HEK293 (cell line): ENCODE measurements at regions not wholly inside any gene's neighbourhood (a gene's known extent, or its start where the extent isn't known, plus 50 kb on each side); places are given as distances from the start of the nearest gene placed in this dataset.

Experiments
- CTCF ChIA-PET: fragments of 350-600 bp; formaldehyde crosslinking; extraction: SDS; loops from one replicate; lab custom pipeline; 2021; ENCODE audit warnings: antibody characterized with exemption; lab: Yijun Ruan, JAX
- POLR2A ChIA-PET: fragments of 300-600 bp; formaldehyde crosslinking; extraction: SDS; loops from one replicate; lab custom pipeline; 2020; ENCODE audit warnings: antibody characterized with exemption, inconsistent platforms; lab: Yijun Ruan, JAX
- H3K27ac ChIP-seq: fragments of 200-500 bp; sonication (Bioruptor generic); 2 replicates; pipeline ENCODE4 v1.5.1; 2014; ENCODE audit warnings: low read depth, low read length, control low read depth, inconsistent platforms; ENCODE audit errors: extremely low read depth
- H3K36me3 ChIP-seq, 2 experiments: fragments of 200-500 bp in 1 of 2; sonication (Bioruptor generic) in 1 of 2; 1 replicate in 1 of 2; 2 replicates in 1 of 2; pipeline ENCODE4 v1.5.1; 2014 to 2017; ENCODE audit warnings: inconsistent platforms in 2 of 2, low read length in 2 of 2; ENCODE audit not compliant: control insufficient read depth in 2 of 2, insufficient read depth in 1 of 2
- H3K4me1 ChIP-seq: fragments of 200-500 bp; sonication (Bioruptor generic); 2 replicates; pipeline ENCODE4 v1.5.1; 2014; ENCODE audit warnings: mild to moderate bottlenecking, low read length, inconsistent platforms; ENCODE audit not compliant: control insufficient read depth, insufficient read depth
- H3K4me3 ChIP-seq: 2 replicates; pipeline ENCODE4 v1.5.1; 2011; ENCODE audit warnings: low read depth, mild to moderate bottlenecking, control low read depth, low read length, moderate library complexity
- H3K9me3 ChIP-seq: fragments of 200-500 bp; sonication (Bioruptor generic); 2 replicates; pipeline ENCODE4 v1.5.1; 2014; ENCODE audit warnings: low read depth, low read length, inconsistent platforms; ENCODE audit not compliant: control insufficient read depth, insufficient read depth
- HOXC10 ChIP-seq: sonication (generic); formaldehyde crosslinking; IDR thresholded peaks from 2 replicates; pipeline ENCODE4 v1.8.1; 2023; ENCODE audit warnings: mild to moderate bottlenecking, missing genetic modification reagents
- HOXD13 ChIP-seq: sonication (generic); formaldehyde crosslinking; IDR thresholded peaks from 2 replicates; pipeline ENCODE4 v1.8.0; 2022; ENCODE audit warnings: missing genetic modification reagents, borderline replicate concordance
- MZF1 ChIP-seq: fragments of 450-650 bp; formaldehyde crosslinking; IDR thresholded peaks from 2 replicates; pipeline ENCODE4 v1.5.1; 2017; ENCODE audit warnings: missing biosample characterization, missing genetic modification characterization, borderline replicate concordance
- PRDM1 ChIP-seq: fragments of 450-650 bp; formaldehyde crosslinking; IDR thresholded peaks from 2 replicates; pipeline ENCODE4; 2016; ENCODE audit warnings: missing biosample characterization, missing genetic modification characterization
- SCRT2 ChIP-seq: fragments of 450-650 bp; formaldehyde crosslinking; IDR thresholded peaks from 2 replicates; pipeline ENCODE4 v1.5.1; 2016; ENCODE audit warnings: missing biosample characterization, missing genetic modification characterization
- ZBTB8A ChIP-seq: fragments of 450-650 bp; formaldehyde crosslinking; IDR thresholded peaks from 2 replicates; pipeline ENCODE4 v1.5.1; 2016; ENCODE audit warnings: missing biosample characterization, missing genetic modification characterization
- ZNF121 ChIP-seq: fragments of 450-650 bp; formaldehyde crosslinking; IDR thresholded peaks from 2 replicates; pipeline ENCODE4 v1.5.1; 2016; ENCODE audit warnings: missing biosample characterization, missing genetic modification characterization
- ZNF140 ChIP-seq: fragments of 450-650 bp; formaldehyde crosslinking; IDR thresholded peaks from 2 replicates; pipeline ENCODE4 v1.5.1; 2016; ENCODE audit warnings: missing biosample characterization, missing genetic modification characterization
- ZNF211 ChIP-seq: fragments of 450-650 bp; formaldehyde crosslinking; IDR thresholded peaks from 2 replicates; pipeline ENCODE4 v1.5.1; 2016; ENCODE audit warnings: low read depth, missing biosample characterization, missing genetic modification characterization
- ZNF266 ChIP-seq: fragments of 450-650 bp; formaldehyde crosslinking; IDR thresholded peaks from 2 replicates; pipeline ENCODE4 v1.5.1; 2016; ENCODE audit warnings: missing biosample characterization, missing genetic modification characterization, low read depth
- ZNF292 ChIP-seq: fragments of 450-650 bp; formaldehyde crosslinking; IDR thresholded peaks from 2 replicates; pipeline ENCODE4 v1.5.1; 2016; ENCODE audit warnings: low read depth, missing biosample characterization, missing genetic modification characterization, borderline replicate concordance
- ZNF391 ChIP-seq: fragments of 450-650 bp; formaldehyde crosslinking; IDR thresholded peaks from 2 replicates; pipeline ENCODE4 v1.5.1; 2016; ENCODE audit warnings: low read depth, missing biosample characterization, missing genetic modification characterization, borderline replicate concordance
- ZNF394 ChIP-seq: fragments of 450-650 bp; formaldehyde crosslinking; IDR thresholded peaks from 2 replicates; pipeline ENCODE4 v1.5.1; 2016; ENCODE audit warnings: missing biosample characterization, missing genetic modification characterization, mild to moderate bottlenecking, moderate library complexity, borderline replicate concordance
- ZNF48 ChIP-seq: fragments of 450-650 bp; formaldehyde crosslinking; IDR thresholded peaks from 2 replicates; pipeline ENCODE4 v1.5.1; 2016; ENCODE audit warnings: missing biosample characterization, missing genetic modification characterization
- ZNF549 ChIP-seq: fragments of 450-650 bp; IDR thresholded peaks from 2 replicates; pipeline ENCODE4 v1.5.1; 2018; ENCODE audit warnings: missing biosample characterization, missing genetic modification characterization, mild to moderate bottlenecking, inconsistent platforms, moderate library complexity
- ZNF585B ChIP-seq: fragments of 450-650 bp; formaldehyde crosslinking; IDR thresholded peaks from 2 replicates; pipeline ENCODE4 v1.5.1; 2016; ENCODE audit warnings: missing biosample characterization, missing genetic modification characterization
- ZNF626 ChIP-seq: fragments of 450-650 bp; sonication (Bioruptor Pico); formaldehyde crosslinking; IDR thresholded peaks from 2 replicates; pipeline ENCODE4 v1.5.1; 2018; ENCODE audit warnings: missing biosample characterization, missing genetic modification characterization, inconsistent platforms
- ZNF768 ChIP-seq: fragments of 450-650 bp; formaldehyde crosslinking; IDR thresholded peaks from 2 replicates; pipeline ENCODE4 v1.5.1; 2018; ENCODE audit warnings: missing biosample characterization, mild to moderate bottlenecking, missing genetic modification characterization
- ZNF792 ChIP-seq: fragments of 450-650 bp; formaldehyde crosslinking; IDR thresholded peaks from 2 replicates; pipeline ENCODE4 v1.5.1; 2016; ENCODE audit warnings: missing biosample characterization, missing genetic modification characterization
- ZSCAN16 ChIP-seq: fragments of 450-650 bp; formaldehyde crosslinking; IDR thresholded peaks from 2 replicates; pipeline ENCODE4 v1.5.1; 2016; ENCODE audit warnings: missing biosample characterization, missing genetic modification characterization
- ZXDB ChIP-seq: fragments of 450-650 bp; formaldehyde crosslinking; IDR thresholded peaks from 2 replicates; pipeline ENCODE4 v1.5.1; 2016; ENCODE audit warnings: missing biosample characterization, missing genetic modification characterization
- TF ChIP-seq, protein P1 (sequence below): fragments of 450-650 bp; formaldehyde crosslinking; IDR thresholded peaks from 2 replicates; pipeline ENCODE4 v1.5.1; 2016; ENCODE audit warnings: missing biosample characterization, missing genetic modification characterization
- TF ChIP-seq, protein P2 (sequence below): fragments of 450-650 bp; formaldehyde crosslinking; IDR thresholded peaks from 2 replicates; pipeline ENCODE4 v1.5.1; 2016; ENCODE audit warnings: missing biosample characterization, missing genetic modification characterization
- TF ChIP-seq, protein P3 (sequence below): fragments of 450-650 bp; formaldehyde crosslinking; IDR thresholded peaks from 2 replicates; pipeline ENCODE4 v1.5.1; 2017; ENCODE audit warnings: missing biosample characterization, missing genetic modification characterization
- TF ChIP-seq, protein P4 (sequence below): fragments of 450-650 bp; formaldehyde crosslinking; IDR thresholded peaks from 2 replicates; pipeline ENCODE4 v1.5.1; 2016; ENCODE audit warnings: missing biosample characterization, missing genetic modification characterization

DNA sequence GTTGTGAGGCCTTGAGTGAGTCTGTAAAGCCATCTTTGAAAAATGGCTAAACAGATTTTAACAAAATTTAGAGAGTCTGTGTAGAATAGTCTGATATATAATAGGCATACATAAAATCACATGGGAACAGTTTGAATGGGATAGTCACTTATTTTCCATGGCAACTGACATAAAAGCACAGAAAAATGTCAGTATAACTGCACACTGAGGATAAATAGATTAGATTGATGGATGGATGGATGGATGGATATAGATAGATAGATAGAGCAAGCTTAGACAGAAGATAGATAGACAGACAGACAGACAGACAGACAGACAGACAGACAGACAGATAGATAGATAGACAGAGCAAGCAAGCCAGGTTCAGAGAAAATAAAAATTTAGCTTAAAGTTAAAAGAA, 660.2 kb upstream of the API5 start:
- ChIA-PET CTCF (no interaction called here), POLR2A (no interaction called here)
- Histone ChIP-seq H3K9me3 (no peaks in the 10 kb centered on the region), H3K4me1 (no peaks in the 10 kb centered on the region), H3K4me3 (no peak overlapping the region), H3K27ac (no peak overlapping the region), H3K36me3 (no peaks in the 10 kb centered on the region)
- TF ChIP-seq MZF1 (tag by site-specific recombination) (no peak), ZNF585B (tag by site-specific recombination) (no peak), ZNF48 (tag by site-specific recombination) (no peak), ZXDB (tag by site-specific recombination) (no peak), ZNF266 (tag by site-specific recombination) (no peak), ZSCAN16 (tag by site-specific recombination) (no peak), ZNF391 (tag by site-specific recombination) (no peak), ZNF292 (tag by site-specific recombination) (no peak), HOXC10 (no peak), HOXD13 (CRISPR knock-in tag) (no peak), ZNF121 (tag by site-specific recombination) (no peak), ZNF792 (no peak), ZNF549 (tag by site-specific recombination) (no peak), ZNF768 (tag by site-specific recombination) (no peak), ZNF211 (tag by site-specific recombination) (no peak), PRDM1 (tag by site-specific recombination) (no peak)
- TF ChIP-seq, protein P1, sequence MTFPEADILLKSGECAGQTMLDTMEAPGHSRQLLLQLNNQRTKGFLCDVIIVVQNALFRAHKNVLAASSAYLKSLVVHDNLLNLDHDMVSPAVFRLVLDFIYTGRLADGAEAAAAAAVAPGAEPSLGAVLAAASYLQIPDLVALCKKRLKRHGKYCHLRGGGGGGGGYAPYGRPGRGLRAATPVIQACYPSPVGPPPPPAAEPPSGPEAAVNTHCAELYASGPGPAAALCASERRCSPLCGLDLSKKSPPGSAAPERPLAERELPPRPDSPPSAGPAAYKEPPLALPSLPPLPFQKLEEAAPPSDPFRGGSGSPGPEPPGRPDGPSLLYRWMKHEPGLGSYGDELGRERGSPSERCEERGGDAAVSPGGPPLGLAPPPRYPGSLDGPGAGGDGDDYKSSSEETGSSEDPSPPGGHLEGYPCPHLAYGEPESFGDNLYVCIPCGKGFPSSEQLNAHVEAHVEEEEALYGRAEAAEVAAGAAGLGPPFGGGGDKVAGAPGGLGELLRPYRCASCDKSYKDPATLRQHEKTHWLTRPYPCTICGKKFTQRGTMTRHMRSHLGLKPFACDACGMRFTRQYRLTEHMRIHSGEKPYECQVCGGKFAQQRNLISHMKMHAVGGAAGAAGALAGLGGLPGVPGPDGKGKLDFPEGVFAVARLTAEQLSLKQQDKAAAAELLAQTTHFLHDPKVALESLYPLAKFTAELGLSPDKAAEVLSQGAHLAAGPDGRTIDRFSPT (tag by site-specific recombination) = no peak
- TF ChIP-seq, protein P2, sequence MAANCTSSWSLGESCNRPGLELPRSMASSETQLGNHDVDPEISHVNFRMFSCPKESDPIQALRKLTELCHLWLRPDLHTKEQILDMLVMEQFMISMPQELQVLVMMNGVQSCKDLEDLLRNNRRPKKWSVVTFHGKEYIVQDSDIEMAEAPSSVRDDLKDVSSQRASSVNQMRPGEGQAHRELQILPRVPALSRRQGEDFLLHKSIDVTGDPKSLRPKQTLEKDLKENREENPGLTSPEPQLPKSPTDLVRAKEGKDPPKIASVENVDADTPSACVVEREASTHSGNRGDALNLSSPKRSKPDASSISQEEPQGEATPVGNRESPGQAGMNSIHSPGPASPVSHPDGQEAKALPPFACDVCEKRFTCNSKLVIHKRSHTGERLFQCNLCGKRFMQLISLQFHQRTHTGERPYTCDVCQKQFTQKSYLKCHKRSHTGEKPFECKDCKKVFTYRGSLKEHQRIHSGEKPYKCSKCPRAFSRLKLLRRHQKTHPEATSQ (tag by site-specific recombination) = no peak
- TF ChIP-seq, protein P3, sequence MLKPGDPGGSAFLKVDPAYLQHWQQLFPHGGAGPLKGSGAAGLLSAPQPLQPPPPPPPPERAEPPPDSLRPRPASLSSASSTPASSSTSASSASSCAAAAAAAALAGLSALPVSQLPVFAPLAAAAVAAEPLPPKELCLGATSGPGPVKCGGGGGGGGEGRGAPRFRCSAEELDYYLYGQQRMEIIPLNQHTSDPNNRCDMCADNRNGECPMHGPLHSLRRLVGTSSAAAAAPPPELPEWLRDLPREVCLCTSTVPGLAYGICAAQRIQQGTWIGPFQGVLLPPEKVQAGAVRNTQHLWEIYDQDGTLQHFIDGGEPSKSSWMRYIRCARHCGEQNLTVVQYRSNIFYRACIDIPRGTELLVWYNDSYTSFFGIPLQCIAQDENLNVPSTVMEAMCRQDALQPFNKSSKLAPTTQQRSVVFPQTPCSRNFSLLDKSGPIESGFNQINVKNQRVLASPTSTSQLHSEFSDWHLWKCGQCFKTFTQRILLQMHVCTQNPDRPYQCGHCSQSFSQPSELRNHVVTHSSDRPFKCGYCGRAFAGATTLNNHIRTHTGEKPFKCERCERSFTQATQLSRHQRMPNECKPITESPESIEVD = no peak

DNA sequence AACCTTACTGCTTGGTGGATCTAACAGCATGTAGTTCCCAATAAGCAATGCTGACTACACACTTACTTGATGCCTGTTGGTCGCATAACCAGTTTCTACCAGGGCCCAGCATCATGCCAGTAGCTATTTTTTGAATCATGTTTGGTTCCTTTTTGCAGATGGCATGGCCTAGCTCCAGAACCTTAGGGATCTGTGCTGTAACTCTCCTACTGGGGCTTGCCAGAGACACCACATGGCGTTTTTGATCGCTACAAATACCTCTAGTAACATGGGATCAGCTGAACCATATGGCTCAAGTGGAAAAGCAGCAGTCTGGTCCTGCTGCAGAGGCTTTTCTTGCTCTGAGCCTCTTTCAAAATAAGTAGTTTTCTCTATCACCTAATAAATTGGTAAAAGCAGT, 654.6 kb upstream of the API5 start:
- no peaks in the 10 kb centered on the region for H3K4me1 ChIP-seq
- no peak overlapping the region for H3K4me3 ChIP-seq
- H3K36me3 ChIP-seq = no peaks in the 10 kb centered on the region
- TF ChIP-seq ZNF140 (no peak), SCRT2 (tag by site-specific recombination) (no peak), ZNF626 (tag by site-specific recombination) (no peak), ZBTB8A (tag by site-specific recombination) (no peak), ZNF394 (tag by site-specific recombination) (no peak)
- TF ChIP-seq, protein P4, sequence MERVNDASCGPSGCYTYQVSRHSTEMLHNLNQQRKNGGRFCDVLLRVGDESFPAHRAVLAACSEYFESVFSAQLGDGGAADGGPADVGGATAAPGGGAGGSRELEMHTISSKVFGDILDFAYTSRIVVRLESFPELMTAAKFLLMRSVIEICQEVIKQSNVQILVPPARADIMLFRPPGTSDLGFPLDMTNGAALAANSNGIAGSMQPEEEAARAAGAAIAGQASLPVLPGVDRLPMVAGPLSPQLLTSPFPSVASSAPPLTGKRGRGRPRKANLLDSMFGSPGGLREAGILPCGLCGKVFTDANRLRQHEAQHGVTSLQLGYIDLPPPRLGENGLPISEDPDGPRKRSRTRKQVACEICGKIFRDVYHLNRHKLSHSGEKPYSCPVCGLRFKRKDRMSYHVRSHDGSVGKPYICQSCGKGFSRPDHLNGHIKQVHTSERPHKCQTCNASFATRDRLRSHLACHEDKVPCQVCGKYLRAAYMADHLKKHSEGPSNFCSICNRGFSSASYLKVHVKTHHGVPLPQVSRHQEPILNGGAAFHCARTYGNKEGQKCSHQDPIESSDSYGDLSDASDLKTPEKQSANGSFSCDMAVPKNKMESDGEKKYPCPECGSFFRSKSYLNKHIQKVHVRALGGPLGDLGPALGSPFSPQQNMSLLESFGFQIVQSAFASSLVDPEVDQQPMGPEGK = no peak
- ChIA-PET CTCF (no interaction called here), POLR2A (interaction anchor here (0.6 kb wide), 1 partner anchor 124 kb away, joined by 5 read pairs; no protein-coding TSS in a partner anchor)
- no peak overlapping the region for H3K27ac ChIP-seq
- H3K9me3 ChIP-seq = no peaks in the 10 kb centered on the region
